GM12873 (cell line): ENCODE measurements at regions not wholly inside any gene's neighbourhood (a gene's known extent, or its start where the extent isn't known, plus 50 kb on each side); places are given as distances from the start of the nearest gene placed in this dataset.

Experiments
- TF ChIP-seq, protein P1 (sequence below): IDR thresholded peaks from 2 replicates; pipeline ENCODE4 v1.5.1; 2012; ENCODE audit warnings: low read depth, mild to moderate bottlenecking, moderate library complexity, low read length, control low read depth; ENCODE audit not compliant: insufficient read depth; ENCODE audit errors: missing control alignments

DNA sequence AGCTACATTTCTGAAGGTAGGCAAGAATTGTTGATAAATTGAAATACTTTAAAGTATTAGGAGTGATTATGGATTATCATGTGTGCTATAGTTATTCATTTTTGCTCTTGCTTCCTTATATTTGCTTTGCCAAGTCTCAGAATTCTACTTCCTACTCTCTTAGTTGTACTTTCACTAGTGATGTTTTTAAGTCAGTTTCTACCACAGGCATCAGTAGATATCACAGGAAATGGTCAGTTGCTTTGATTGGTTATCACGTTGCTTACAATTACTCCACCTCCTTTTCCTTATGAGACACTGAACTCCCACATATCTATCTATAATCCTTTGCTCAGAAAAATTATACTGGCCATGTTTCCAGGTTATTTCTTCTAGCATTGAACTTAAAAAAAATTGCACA is 472.8 kb downstream of the DMRTA1 start:
- TF ChIP-seq, protein P1, sequence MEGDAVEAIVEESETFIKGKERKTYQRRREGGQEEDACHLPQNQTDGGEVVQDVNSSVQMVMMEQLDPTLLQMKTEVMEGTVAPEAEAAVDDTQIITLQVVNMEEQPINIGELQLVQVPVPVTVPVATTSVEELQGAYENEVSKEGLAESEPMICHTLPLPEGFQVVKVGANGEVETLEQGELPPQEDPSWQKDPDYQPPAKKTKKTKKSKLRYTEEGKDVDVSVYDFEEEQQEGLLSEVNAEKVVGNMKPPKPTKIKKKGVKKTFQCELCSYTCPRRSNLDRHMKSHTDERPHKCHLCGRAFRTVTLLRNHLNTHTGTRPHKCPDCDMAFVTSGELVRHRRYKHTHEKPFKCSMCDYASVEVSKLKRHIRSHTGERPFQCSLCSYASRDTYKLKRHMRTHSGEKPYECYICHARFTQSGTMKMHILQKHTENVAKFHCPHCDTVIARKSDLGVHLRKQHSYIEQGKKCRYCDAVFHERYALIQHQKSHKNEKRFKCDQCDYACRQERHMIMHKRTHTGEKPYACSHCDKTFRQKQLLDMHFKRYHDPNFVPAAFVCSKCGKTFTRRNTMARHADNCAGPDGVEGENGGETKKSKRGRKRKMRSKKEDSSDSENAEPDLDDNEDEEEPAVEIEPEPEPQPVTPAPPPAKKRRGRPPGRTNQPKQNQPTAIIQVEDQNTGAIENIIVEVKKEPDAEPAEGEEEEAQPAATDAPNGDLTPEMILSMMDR: no peak

DNA sequence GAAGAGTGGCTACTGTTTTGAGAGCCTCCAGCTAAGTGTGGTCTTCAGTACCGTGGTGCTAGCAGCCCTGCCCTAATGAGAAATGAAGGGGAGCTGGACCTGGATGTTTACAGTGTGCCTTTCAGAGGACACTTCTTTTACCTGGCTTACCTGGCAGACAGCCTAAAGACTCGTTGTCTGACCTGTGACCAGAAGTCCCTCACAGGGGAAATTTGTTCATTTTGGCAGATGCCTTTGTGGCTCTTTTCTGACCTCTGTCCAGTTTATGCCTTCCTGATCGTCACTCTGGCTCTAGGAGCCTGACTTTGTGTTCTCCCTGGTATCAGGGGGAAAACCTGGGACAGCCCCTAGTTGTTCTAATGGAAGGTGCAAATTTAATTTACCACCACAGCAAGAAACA is 475.1 kb downstream of the DMRTA1 start:
- TF ChIP-seq, protein P1: no peak

DNA sequence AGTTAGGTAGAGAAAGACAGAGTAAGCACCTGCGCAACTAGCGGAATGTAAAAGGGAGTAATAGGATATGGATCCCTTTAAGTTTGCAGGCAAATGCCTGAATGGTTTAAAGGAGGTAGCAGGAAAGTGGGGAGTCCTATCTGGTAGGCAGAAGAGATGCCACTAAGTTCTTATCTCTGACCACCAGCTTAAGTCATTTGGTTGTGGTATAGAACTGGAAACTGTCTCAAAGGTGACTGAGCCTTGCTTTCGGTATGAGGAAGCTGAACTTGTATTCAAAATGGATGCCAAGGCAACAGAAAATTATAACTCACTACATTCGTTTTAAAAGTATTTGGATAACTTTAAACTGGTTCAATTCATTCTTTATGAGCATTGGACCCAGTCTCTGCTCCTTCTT is 475.6 kb downstream of the DMRTA1 start:
- TF ChIP-seq, protein P1: no peak

DNA sequence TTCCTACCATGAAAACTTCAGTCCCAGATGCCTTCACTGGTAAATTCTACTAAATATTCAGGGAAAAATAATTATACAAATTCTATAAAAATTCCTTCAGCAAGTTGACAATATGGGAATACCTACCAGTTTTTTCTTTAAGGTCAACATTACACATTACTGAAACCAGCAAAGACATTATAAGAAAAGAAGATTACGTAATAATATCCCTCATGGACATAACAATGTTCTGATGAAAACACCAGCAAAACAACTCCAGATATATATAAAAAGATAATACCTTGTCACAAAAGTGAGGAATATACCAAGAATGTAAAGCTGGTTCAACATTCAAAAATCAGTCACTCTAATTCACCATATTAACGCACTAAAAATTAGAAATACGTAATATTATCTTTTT is 507.9 kb downstream of the DMRTA1 start:
- TF ChIP-seq, protein P1: no peak

DNA sequence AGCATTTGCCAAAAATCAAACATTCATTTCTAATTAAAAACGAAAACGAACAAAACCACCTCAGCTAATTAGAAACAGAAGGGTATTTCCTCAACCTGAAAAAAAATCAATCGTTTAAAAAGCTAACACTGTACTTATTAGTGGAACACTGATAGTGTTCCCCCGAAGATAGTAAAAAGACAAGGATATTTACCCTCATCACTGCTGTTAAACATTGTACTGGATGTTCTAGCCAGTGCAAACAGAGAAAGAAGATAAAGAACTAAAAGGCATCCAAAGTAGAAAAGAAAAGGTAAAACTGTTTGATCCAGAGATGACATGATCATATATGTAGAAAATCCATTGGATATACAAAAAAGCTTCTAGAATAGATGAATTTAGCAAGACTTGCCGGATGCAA is 508.3 kb downstream of the DMRTA1 start:
- TF ChIP-seq, protein P1: no peak

DNA sequence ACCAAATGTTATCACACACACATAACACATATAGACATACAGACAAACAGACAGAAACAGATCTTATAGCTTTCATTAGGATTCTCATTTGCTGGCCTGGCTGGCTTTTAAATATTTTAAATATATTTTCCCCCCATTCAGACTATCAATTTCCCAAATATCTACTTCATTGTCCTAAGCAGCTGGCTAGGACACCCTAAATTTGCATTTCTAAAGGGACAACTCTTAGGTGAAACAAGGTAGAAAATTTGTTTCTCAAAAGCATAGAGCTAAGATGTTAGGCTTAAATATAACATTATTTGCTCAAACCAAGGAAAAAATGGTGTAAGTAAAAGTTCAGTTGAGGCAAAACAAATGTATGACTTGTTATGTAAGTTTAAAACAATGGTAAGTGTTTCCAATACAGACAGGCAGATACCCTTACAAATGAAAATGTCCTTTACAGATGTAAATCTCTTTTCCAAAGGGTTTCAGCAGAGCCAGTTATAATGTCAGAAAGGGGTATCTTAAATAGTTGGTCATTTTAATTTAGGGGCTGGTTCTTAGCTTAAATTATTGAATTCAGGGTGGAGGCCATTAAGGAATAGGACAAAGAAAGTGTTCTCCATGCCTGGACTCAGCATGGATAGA is 522.8 kb downstream of the DMRTA1 start:
- TF ChIP-seq, protein P1: no peak

DNA sequence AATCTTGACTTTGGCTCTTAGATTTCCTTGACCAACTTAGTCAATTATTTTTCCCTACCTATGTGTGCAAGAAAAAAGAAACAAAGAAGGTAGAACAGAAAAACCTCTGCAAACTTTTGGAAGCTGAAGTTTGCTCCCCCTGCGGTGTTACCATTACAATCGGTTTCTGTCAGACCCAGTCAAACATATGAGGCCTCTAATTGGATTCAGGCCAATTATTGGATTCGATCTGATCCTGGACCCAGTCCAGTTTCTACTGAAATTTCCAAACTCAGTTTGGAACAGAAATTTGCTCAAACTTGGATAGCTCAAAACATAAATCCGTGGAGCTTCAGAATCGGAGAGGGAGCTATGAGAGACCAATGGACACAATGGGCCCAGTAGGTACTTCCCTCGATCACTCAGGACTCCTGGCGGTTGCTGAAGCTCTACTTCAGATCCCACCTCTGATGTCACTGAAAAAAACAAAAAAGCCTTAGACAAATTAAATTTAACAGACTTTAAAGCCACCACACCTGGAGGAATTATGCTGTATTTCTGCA is 523.9 kb downstream of the DMRTA1 start:
- TF ChIP-seq, protein P1: no peak
